ENCODE measurements at regions not wholly inside any gene's neighbourhood (a gene's known extent, or its start where the extent isn't known, plus 50 kb on each side); places are given as distances from the start of the nearest gene placed in this dataset.

- no peaks in the 10 kb centered on the region for H3K27me3 ChIP-seq (ENCODE audit: insufficient read depth, low read depth, severe bottlenecking)
- no peak for TF ChIP-seq CTCF (IDR thresholded peaks at IDR 0.05; ENCODE audit: low read depth, low read length)
- H3K27ac ChIP-seq = no peak overlapping the region
- H3K9me3 ChIP-seq (ENCODE audit: severe bottlenecking) = no peaks in the 10 kb centered on the region
- no peak for DNase-seq
- H3K4me3 ChIP-seq (ENCODE audit: low read depth, low read length) = no peak overlapping the region
- H3K36me3 ChIP-seq = no peaks in the 10 kb centered on the region
These were observed 198.7 kb upstream of the CEP162 start for GRCh38 chr6:84425971-84426705.

- no peak overlapping the region for H3K27ac ChIP-seq
- H3K36me3 ChIP-seq = no peaks in the 10 kb centered on the region
- no peak for DNase-seq
- no peaks in the 10 kb centered on the region for H3K9me3 ChIP-seq (ENCODE audit: severe bottlenecking)
- TF ChIP-seq CTCF (IDR thresholded peaks at IDR 0.05; ENCODE audit: low read depth, low read length) = no peak
- H3K4me3 ChIP-seq (ENCODE audit: low read depth, low read length) = no peak overlapping the region
- H3K27me3 ChIP-seq (ENCODE audit: insufficient read depth, low read depth, severe bottlenecking) = no peaks in the 10 kb centered on the region
These were observed 197.5 kb upstream of the CEP162 start for GRCh38 chr6:84424956-84425355.

- H3K4me3 ChIP-seq (ENCODE audit: low read depth, low read length) = no peak overlapping the region; the same call in 1 of the 2 replicates
- H3K27me3 ChIP-seq (ENCODE audit: insufficient read depth, low read depth, severe bottlenecking) = no peaks in the 10 kb centered on the region
- peak; percentile 95 for TF ChIP-seq CTCF (IDR thresholded peaks at IDR 0.05; ENCODE audit: low read depth, low read length)
- H3K27ac ChIP-seq = no peak overlapping the region
- H3K36me3 ChIP-seq = no peaks in the 10 kb centered on the region
- no peaks in the 10 kb centered on the region for H3K9me3 ChIP-seq (ENCODE audit: severe bottlenecking)
- DNase-seq = peak; percentile 82
These were observed 195.0 kb upstream of the CEP162 start for GRCh38 chr6:84422380-84422968.

- no peak overlapping the region for H3K27ac ChIP-seq
- no peak overlapping the region for H3K4me3 ChIP-seq (ENCODE audit: low read depth, low read length)
- no peak for DNase-seq
- H3K9me3 ChIP-seq (ENCODE audit: severe bottlenecking) = no peaks in the 10 kb centered on the region
- no peaks in the 10 kb centered on the region for H3K36me3 ChIP-seq
- TF ChIP-seq CTCF (IDR thresholded peaks at IDR 0.05; ENCODE audit: low read depth, low read length) = no peak
- H3K27me3 ChIP-seq (ENCODE audit: insufficient read depth, low read depth, severe bottlenecking) = no peaks in the 10 kb centered on the region
These were observed 193.6 kb upstream of the CEP162 start for GRCh38 chr6:84421031-84421430.

GRCh38 chr6:84417260-84417659, 189.8 kb upstream of the CEP162 start:
- H3K27me3 ChIP-seq (ENCODE audit: insufficient read depth, low read depth, severe bottlenecking) = no peaks in the 10 kb centered on the region
- no peak for DNase-seq
- no peak overlapping the region for H3K4me3 ChIP-seq (ENCODE audit: low read depth, low read length)
- H3K36me3 ChIP-seq = no peaks in the 10 kb centered on the region
- TF ChIP-seq CTCF (IDR thresholded peaks at IDR 0.05; ENCODE audit: low read depth, low read length) = no peak
- no peaks in the 10 kb centered on the region for H3K9me3 ChIP-seq (ENCODE audit: severe bottlenecking)
- no peak overlapping the region for H3K27ac ChIP-seq

Measured in WERI-Rb-1 (cell line).